Endothelial cell of umbilical vein (primary cell): ENCODE measurements at regions not wholly inside any gene's neighbourhood (a gene's known extent, or its start where the extent isn't known, plus 50 kb on each side); places are given as distances from the start of the nearest gene placed in this dataset.

Experiments
- BruUV-seq: library from RNA; stranded (reverse); fragments of 400-500 nt; replicated peaks from 2 replicates; lab custom pipeline; 2021; lab: Mats Ljungman, UMichigan
- CTCF ChIA-PET: fragments of 300-600, 350-600 bp; sonication (Branson Sonifier 250); formaldehyde crosslinking; loops from one replicate; lab custom pipeline; 2021; ENCODE audit warnings: antibody characterized with exemption, inconsistent platforms; lab: Charles Lee
- POLR2A ChIA-PET: fragments of 300-600, 350-600 bp; sonication (Branson Sonifier 250); formaldehyde crosslinking; loops from one replicate; lab custom pipeline; 2021; ENCODE audit warnings: antibody characterized with exemption, inconsistent platforms; lab: Charles Lee
- DNase-seq: peaks from one replicate; pipeline ENCODE4 v3.0.0-alpha.2; 2011; ENCODE audit warnings: low read depth, low spot score
- FAIRE-seq: peaks from 2 replicates; lab custom pipeline; 2011; peaks lifted over from hg19 to GRCh38; lab: Jason Lieb, UNC
- H2AFZ ChIP-seq: 2 replicates; pipeline ENCODE4 v1.6.0; 2012; ENCODE audit warnings: low read depth, low read length, control low read depth, inconsistent platforms
- H3K27ac ChIP-seq: 2 replicates; pipeline ENCODE4 v1.5.1; 2011; ENCODE audit warnings: low read depth, mild to moderate bottlenecking, control low read depth, low read length, moderate library complexity; ENCODE audit not compliant: insufficient read depth
- H3K27me3 ChIP-seq, 2 experiments: 2 replicates each; pipeline versions ENCODE4 v1.6.0 to v1.6.1; 2011; ENCODE audit warnings: low read length in 2 of 2, mixed read lengths in 1 of 2; ENCODE audit not compliant: control insufficient read depth in 2 of 2, insufficient read depth in 2 of 2
- H3K36me3 ChIP-seq, 2 experiments: 2 replicates in 1 of 2; 3 replicates in 1 of 2; pipeline ENCODE4 v1.5.1; 2011; ENCODE audit warnings: low read length in 2 of 2, mild to moderate bottlenecking in 1 of 2, moderate library complexity in 1 of 2; ENCODE audit not compliant: control insufficient read depth in 2 of 2, insufficient read depth in 2 of 2; ENCODE audit errors: extremely low read depth in 1 of 2
- H3K4me1 ChIP-seq: 3 replicates; pipeline ENCODE4 v1.5.1; 2011; ENCODE audit warnings: mild to moderate bottlenecking, low read length; ENCODE audit not compliant: control insufficient read depth, insufficient read depth; ENCODE audit errors: extremely low read depth
- H3K4me2 ChIP-seq: 2 replicates; pipeline ENCODE4 v1.6.1; 2011; ENCODE audit warnings: low read length, control low read depth, mixed read lengths; ENCODE audit not compliant: insufficient read depth
- H3K4me3 ChIP-seq, 3 experiments: fragments of 200-600 bp in 1 of 3; sonication (generic), shearing (Covaris generic) in 1 of 3; replicated peaks in 1 of 3; 2 replicates each; pipeline ENCODE4 v1.5.1; 2011 to 2016; ENCODE audit warnings: control low read depth in 3 of 3, low read length in 3 of 3, mild to moderate bottlenecking in 2 of 3, inconsistent platforms in 1 of 3, low read depth in 1 of 3, moderate library complexity in 1 of 3; ENCODE audit not compliant: insufficient read depth in 1 of 3
- H3K79me2 ChIP-seq: 2 replicates; pipeline ENCODE4 v1.6.0; 2012; ENCODE audit warnings: low read length, inconsistent platforms; ENCODE audit not compliant: control insufficient read depth, insufficient read depth
- H3K9ac ChIP-seq: replicated peaks from 2 replicates; pipeline ENCODE3; 2011; ENCODE audit warnings: low read length, control low read depth; ENCODE audit not compliant: insufficient read depth; ENCODE audit errors: extremely low read depth
- H3K9me1 ChIP-seq: replicated peaks from 3 replicates; pipeline ENCODE4 v1.6.0; 2011; ENCODE audit warnings: mild to moderate bottlenecking, low read length; ENCODE audit not compliant: control insufficient read depth, insufficient read depth; ENCODE audit errors: extremely low read depth
- H3K9me3 ChIP-seq: replicated peaks from 2 replicates; pipeline ENCODE4 v1.5.1; 2012; ENCODE audit warnings: low read length, inconsistent platforms; ENCODE audit not compliant: control insufficient read depth, insufficient read depth
- H4K20me1 ChIP-seq: replicated peaks from 2 replicates; pipeline ENCODE3; 2011; ENCODE audit warnings: mild to moderate bottlenecking, low read length; ENCODE audit not compliant: control insufficient read depth, insufficient read depth; ENCODE audit errors: extremely low read depth
- EZH2 ChIP-seq: IDR thresholded peaks from 2 replicates; pipeline ENCODE4 v1.6.1; 2012; ENCODE audit warnings: borderline replicate concordance, low read depth, mild to moderate bottlenecking, moderate library complexity, low read length, inconsistent platforms; ENCODE audit not compliant: severe bottlenecking
- FOS ChIP-seq: IDR thresholded peaks from 2 replicates; pipeline ENCODE4 v1.6.1; 2011; ENCODE audit warnings: mild to moderate bottlenecking, low read length, moderate library complexity, borderline replicate concordance; ENCODE audit not compliant: insufficient read depth
- GATA2 ChIP-seq: IDR thresholded peaks from 2 replicates; pipeline ENCODE4 v1.7.0; 2011; ENCODE audit warnings: low read depth, mild to moderate bottlenecking, moderate library complexity, mixed read lengths, low read length; ENCODE audit not compliant: insufficient read length, insufficient read depth
- JUN ChIP-seq: IDR thresholded peaks from 2 replicates; pipeline ENCODE4 v1.6.1; 2011; ENCODE audit warnings: borderline replicate concordance, low read depth; ENCODE audit not compliant: insufficient read length, insufficient read depth
- MYC ChIP-seq: IDR thresholded peaks from one replicate; pipeline ENCODE4 v1.6.1; 2011; ENCODE audit warnings: mild to moderate bottlenecking, low read depth, low read length
- POLR2A ChIP-seq: IDR thresholded peaks from 2 replicates; pipeline ENCODE4 v1.6.1; 2012; ENCODE audit warnings: low read depth, mild to moderate bottlenecking, control low read depth, low read length
- POLR2AphosphoS5 ChIP-seq: IDR thresholded peaks from 2 replicates; pipeline ENCODE4 v1.6.1; 2012; ENCODE audit warnings: low read depth, mild to moderate bottlenecking, control low read depth, low read length, moderate library complexity; ENCODE audit not compliant: insufficient read depth
- dilution Hi-C: fragments of 300-500 bp; cut with MboI; formaldehyde crosslinking; loops from one replicate; pipeline ENCODE4 v1.15.0; 2019; ENCODE audit warnings: low sequenced_read_pairs; ENCODE audit not compliant: extremely low pct_ligation_motif_present
- intact Hi-C: fragments of 100-400 bp; cut with micrococcal nuclease; formaldehyde crosslinking; loops from one replicate; pipeline ENCODE4 v1.10.0; 2022
- TF ChIP-seq, protein P1 (sequence below), 2 donors: IDR thresholded peaks; 1 replicate in 1 of 2; 2 replicates in 1 of 2; pipeline ENCODE4 v1.5.1; 2011; ENCODE audit warnings: low read length in 2 of 2, mild to moderate bottlenecking in 2 of 2, moderate library complexity in 2 of 2, control low read depth in 1 of 2, inconsistent platforms in 1 of 2, low read depth in 1 of 2; ENCODE audit not compliant: insufficient read depth in 1 of 2; ENCODE audit errors: extremely low read depth in 1 of 2
- TF ChIP-seq, protein P2 (sequence below): IDR thresholded peaks from 2 replicates; pipeline ENCODE4 v1.6.1; 2011; ENCODE audit not compliant: insufficient read depth, insufficient read length

DNA sequence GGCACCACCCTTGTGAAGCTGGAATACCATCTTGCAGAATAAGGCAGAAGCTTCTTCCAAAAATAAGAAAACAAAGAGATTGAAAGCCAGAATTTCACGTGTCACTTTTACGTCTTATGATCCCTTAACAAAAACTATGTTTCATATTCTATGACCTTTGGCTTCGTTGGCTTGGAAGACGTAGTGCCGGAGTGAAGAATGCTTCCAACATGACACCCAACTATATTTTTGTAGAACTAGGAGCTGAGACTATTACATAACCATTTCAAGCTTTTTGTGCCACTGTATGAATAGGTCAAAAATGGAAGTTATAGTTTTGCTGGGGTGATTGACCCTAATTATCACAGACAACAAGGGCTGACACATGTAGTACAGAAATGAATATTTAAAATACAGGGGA, 996.2 kb downstream of the ADGRL3 start:
- dilution Hi-C loops: no loop called here
- Histone ChIP-seq H3K4me2 (no peak overlapping the region), H3K27ac (no peak overlapping the region), H3K9me1 (no peaks in the 10 kb centered on the region), H3K4me3 (no peak overlapping the region), H3K36me3 (no peaks in the 10 kb centered on the region), H3K4me1 (no peaks in the 10 kb centered on the region), H4K20me1 (no peaks in the 10 kb centered on the region), H3K9ac (no peak overlapping the region), H3K9me3 (no peaks in the 10 kb centered on the region), H2AFZ (no peak overlapping the region), H3K79me2 (no peaks in the 10 kb centered on the region), H3K27me3 (no peaks in the 10 kb centered on the region)
- CTCF ChIA-PET: interaction anchor here (1.1 kb wide), 1 partner anchor 22 kb away, joined by 3 read pairs; no protein-coding TSS in a partner anchor
- intact Hi-C loops: no loop called here
- FAIRE-seq: no peak
- no TSS peak for BruUV-seq
- DNase-seq: no peak
- TF ChIP-seq POLR2AphosphoS5: no peak
- no peak for TF ChIP-seq FOS
- TF ChIP-seq GATA2: no peak
- TF ChIP-seq, protein P1, sequence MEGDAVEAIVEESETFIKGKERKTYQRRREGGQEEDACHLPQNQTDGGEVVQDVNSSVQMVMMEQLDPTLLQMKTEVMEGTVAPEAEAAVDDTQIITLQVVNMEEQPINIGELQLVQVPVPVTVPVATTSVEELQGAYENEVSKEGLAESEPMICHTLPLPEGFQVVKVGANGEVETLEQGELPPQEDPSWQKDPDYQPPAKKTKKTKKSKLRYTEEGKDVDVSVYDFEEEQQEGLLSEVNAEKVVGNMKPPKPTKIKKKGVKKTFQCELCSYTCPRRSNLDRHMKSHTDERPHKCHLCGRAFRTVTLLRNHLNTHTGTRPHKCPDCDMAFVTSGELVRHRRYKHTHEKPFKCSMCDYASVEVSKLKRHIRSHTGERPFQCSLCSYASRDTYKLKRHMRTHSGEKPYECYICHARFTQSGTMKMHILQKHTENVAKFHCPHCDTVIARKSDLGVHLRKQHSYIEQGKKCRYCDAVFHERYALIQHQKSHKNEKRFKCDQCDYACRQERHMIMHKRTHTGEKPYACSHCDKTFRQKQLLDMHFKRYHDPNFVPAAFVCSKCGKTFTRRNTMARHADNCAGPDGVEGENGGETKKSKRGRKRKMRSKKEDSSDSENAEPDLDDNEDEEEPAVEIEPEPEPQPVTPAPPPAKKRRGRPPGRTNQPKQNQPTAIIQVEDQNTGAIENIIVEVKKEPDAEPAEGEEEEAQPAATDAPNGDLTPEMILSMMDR (IDR thresholded peaks at IDR 0.05; ENCODE audit: extremely low read depth in 1 of 2, insufficient read depth in 1 of 2, low read depth in 1 of 2, low read length in 2 of 2): no peak
- no peak for TF ChIP-seq POLR2A
- no peak for TF ChIP-seq MYC
- TF ChIP-seq, protein P2, sequence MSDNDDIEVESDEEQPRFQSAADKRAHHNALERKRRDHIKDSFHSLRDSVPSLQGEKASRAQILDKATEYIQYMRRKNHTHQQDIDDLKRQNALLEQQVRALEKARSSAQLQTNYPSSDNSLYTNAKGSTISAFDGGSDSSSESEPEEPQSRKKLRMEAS: no peak
- no peak for TF ChIP-seq JUN
- TF ChIP-seq EZH2: no peak
- POLR2A ChIA-PET: no interaction called here
